Urinary bladder (tissue), 3 donors: ENCODE measurements at regions not wholly inside any gene's neighbourhood (a gene's known extent, or its start where the extent isn't known, plus 50 kb on each side); places are given as distances from the start of the nearest gene placed in this dataset.

Experiments
- DNase-seq: peaks from one replicate; pipeline ENCODE4 v3.0.0-alpha.2; 2015; ENCODE audit errors: extremely low spot score
- H3K27ac ChIP-seq: one replicate; pipeline ENCODE4 v1.5.1; 2013; ENCODE audit warnings: low read depth, mild to moderate bottlenecking, moderate library complexity
- H3K36me3 ChIP-seq: one replicate; pipeline ENCODE4 v1.6.1; 2013; ENCODE audit warnings: mild to moderate bottlenecking, moderate library complexity; ENCODE audit not compliant: insufficient read depth
- H3K4me1 ChIP-seq: one replicate; pipeline ENCODE4 v1.6.1; 2013; ENCODE audit warnings: mild to moderate bottlenecking, moderate library complexity; ENCODE audit not compliant: insufficient read depth
- H3K4me3 ChIP-seq: one replicate; pipeline ENCODE4 v1.5.1; 2013; ENCODE audit warnings: low read depth, low read length
- WGBS: extraction: QIAGEN DNeasy Blood & Tissue Kit; methylation state at CpG from one replicate; pipeline ENCODE4 v1.1.7; 2013; 5-methylcytosine and 5-hydroxymethylcytosine counted together
- donor health status: healthy with polysubstance abuse.
- donor health status: healthy.

DNA sequence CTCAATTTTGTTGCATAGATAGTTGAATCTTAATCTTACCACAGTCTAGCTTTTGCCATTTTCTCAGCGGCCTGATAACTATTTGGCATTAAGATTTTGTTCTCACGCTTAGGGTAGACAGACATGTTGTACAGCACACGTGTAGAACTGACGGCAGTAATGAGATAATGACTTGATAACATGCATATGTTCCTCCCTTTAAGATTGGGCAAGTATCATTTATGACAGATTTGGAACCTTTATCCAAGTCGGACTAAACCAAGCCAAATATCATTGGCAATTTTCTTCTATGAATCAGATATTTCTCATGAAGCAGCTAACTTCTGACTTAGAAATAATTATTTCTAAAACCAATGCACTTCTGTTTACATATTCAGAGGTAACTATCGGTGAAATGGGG is 205.5 kb downstream of the NDFIP2 start:
- Histone ChIP-seq H3K36me3 (no peaks in the 10 kb centered on the region), H3K4me3 (no peak overlapping the region), H3K27ac (no peak overlapping the region), H3K4me1 (no peaks in the 10 kb centered on the region)
- 51% methylated on average over 6 of the region's 6 CpGs for WGBS
- DNase-seq = no peak

GRCh38 chr13:79684371-79684770 is 203.4 kb downstream of the NDFIP2 start:
- H3K4me1 ChIP-seq = no peaks in the 10 kb centered on the region
- H3K27ac ChIP-seq = no peak overlapping the region
- no peak for DNase-seq
- H3K4me3 ChIP-seq = no peak overlapping the region
- no peaks in the 10 kb centered on the region for H3K36me3 ChIP-seq
- WGBS = 93% methylated on average over 3 of the region's 3 CpGs

DNA sequence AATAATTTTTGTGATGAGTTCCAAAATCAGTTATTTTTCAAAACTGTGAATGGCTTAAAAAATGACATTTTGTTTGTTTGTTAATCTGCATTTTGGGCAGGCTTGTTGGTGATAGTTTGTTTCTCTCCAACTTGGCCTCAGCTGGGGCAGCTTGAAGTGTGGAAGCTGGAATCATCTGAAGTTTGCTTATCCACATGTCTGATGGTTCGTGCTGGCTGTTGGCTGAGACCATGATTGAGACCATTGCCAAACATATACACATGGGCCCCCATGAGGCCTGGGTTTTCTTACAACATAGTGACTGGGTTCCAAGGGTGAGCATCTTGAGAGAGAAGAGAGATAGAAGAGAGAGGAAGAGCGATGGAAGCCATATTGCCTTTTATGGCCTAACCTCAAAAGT is 201.2 kb downstream of the NDFIP2 start:
- no peaks in the 10 kb centered on the region for H3K4me1 ChIP-seq
- WGBS = 91% methylated on average over 2 of the region's 2 CpGs
- no peak for DNase-seq

DNA sequence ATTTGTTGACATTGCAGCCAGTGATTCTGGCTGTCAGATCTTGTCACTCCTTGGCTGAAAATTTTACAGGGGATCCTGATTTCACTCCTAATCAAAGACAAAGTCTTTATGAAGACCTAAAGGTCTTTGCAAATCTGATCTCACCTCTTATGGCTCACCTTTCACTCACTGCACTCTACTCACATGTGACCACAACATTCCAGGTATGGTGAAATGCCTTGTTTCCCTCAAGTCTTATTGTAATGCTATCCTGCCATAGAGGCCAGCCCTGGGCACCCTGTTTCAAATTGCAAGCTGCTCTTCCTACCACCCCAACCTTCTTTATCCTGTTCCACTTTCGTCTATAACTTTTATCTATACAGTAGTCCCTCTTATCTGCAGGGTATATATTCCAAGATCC is 200.1 kb downstream of the NDFIP2 start:
- Histone ChIP-seq H3K36me3 (no peaks in the 10 kb centered on the region), H3K4me3 (no peak overlapping the region), H3K27ac (no peak overlapping the region), H3K4me1 (no peaks in the 10 kb centered on the region)
- 85% methylated on average over 1 of the region's 1 CpG for WGBS
- no peak for DNase-seq

More for the DNA sequence above, 201.2 kb downstream of the NDFIP2 start:
- H3K27ac ChIP-seq = no peak overlapping the region
- H3K4me3 ChIP-seq = no peak overlapping the region
- no peaks in the 10 kb centered on the region for H3K36me3 ChIP-seq

GRCh38 chr13:79680485-79680884 is 199.5 kb downstream of the NDFIP2 start:
- no peak for DNase-seq
- H3K4me1 ChIP-seq = no peaks in the 10 kb centered on the region
- no peak overlapping the region for H3K4me3 ChIP-seq
- no peaks in the 10 kb centered on the region for H3K36me3 ChIP-seq
- H3K27ac ChIP-seq = no peak overlapping the region

DNA sequence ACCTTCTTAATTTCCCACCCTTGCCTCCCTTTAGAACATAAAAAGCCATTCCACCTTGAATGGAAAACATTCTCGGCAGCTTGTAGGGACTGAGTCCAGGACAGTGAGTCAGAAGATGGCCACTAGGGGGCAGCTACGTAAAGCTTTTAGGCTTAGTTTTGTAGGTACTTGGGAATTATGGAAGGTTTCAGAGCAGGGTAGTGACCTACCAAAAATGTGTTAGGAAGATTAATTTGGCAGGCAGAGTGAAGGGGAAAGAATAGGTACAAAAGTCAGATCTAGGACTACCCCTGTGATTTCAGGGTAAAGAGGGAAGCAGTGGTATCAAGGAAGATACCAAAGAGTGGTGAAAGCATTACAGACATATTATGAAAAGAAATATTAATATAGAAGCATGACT is 198.4 kb downstream of the NDFIP2 start:
- WGBS = 16% methylated on average over 2 of the region's 2 CpGs
- Histone ChIP-seq H3K4me1 (no peaks in the 10 kb centered on the region), H3K36me3 (no peaks in the 10 kb centered on the region), H3K27ac (no peak overlapping the region), H3K4me3 (no peak overlapping the region)
- DNase-seq = no peak

DNA sequence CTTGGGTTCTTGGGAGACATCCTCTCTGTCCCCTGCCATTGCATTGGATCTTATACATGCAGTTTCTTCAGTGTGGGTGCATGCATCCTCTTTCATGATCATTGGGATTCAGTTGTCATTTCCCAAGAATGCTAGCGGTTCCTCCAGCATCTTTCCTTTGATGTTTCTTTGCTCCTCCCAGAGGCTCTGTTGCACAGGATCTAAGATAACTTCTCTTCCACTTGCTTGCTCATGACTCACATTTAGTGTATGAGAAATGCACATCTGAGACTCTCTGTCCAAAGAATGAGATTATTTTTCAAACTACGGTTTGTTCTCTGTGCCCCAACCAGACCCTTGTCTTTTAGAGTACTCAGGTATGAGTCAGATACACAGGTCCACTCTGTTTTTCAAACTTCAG is 197.1 kb downstream of the NDFIP2 start:
- H3K4me1 ChIP-seq = no peaks in the 10 kb centered on the region
- H3K27ac ChIP-seq = no peak overlapping the region
- H3K4me3 ChIP-seq = no peak overlapping the region
- DNase-seq = no peak
- H3K36me3 ChIP-seq = no peaks in the 10 kb centered on the region
- 81% methylated on average over 2 of the region's 2 CpGs for WGBS

DNA sequence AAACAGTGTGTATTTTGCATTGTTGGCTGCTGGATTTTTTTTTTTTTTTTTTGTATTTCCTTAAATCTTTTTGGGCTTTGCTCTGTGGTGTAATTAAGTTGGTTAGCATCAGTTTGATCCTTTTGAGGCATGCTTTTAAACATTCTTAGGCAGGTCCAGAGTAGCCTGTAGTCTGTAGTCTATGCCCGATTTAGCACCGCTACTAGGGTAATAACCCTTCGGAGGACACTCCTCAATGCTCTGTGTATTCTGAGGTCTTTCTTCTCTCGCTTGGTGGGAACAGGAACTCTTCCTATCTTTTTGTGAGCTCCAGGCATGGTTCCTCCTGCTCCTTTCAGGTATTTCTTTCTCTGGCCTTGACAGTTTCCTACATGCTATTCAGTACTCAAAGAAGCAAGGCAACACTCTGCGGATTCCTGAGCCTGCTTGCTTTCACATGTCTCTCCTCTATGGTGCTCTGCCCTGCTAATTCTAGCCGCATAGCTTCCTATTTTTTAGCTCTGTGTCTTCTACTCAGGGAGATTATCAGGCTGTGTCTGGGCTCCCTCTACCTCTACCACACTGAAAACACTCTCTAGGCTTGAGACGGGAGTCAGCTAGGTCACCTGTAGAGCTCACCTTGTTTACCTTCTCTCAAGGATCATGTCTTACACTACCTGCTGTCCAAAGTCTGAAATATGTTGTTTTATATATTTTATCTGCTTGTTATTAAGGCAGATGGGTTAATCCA is 195.1 kb downstream of the NDFIP2 start:
- H3K36me3 ChIP-seq = no peaks in the 10 kb centered on the region
- no peak for DNase-seq
- 83% methylated on average over 7 of the region's 7 CpGs for WGBS
- H3K4me1 ChIP-seq = no peaks in the 10 kb centered on the region
- H3K4me3 ChIP-seq = no peak overlapping the region
- no peak overlapping the region for H3K27ac ChIP-seq

DNA sequence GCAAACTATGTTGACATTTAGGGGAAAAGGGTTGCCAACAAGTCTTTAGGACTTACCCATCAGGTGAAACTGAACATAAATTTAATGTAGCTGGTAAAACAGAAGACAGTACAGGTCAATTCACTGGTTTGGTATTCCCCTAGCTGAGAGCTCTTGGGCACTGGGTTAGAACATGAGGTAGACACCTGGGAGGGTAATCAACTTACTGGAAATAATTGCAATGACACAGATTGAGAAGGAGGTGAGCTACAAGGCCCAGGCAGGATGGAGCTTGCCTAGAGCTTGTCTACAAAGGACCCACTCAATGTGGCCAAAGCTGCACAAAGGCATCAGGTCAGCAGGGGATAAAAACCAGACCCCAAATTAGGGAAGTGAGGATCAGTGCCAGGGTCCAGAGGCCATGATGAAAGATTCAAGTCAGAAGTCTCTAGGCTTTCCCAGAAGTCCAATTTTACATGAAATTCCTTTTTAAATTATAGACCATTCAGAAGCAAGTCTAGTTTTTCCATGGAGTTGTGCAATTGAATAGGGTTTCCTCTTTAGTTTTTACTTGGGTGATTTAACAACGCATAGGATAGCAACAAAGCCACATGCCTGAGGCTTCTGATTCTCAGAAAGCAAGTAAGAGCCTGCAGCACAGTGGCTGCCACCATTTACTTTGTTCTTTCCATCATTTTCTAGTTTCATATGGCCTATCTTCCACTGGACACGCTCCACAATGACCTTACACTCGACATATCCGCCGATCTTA is 194.0 kb downstream of the NDFIP2 start:
- no peaks in the 10 kb centered on the region for H3K4me1 ChIP-seq
- WGBS = 92% methylated on average over 5 of the region's 5 CpGs
- no peaks in the 10 kb centered on the region for H3K36me3 ChIP-seq
- H3K27ac ChIP-seq = no peak overlapping the region
- no peak for DNase-seq
- no peak overlapping the region for H3K4me3 ChIP-seq

GRCh38 chr13:79673993-79674377 is 193.0 kb downstream of the NDFIP2 start:
- 80% methylated on average over 1 of the region's 1 CpG for WGBS
- H3K27ac ChIP-seq = no peak overlapping the region
- no peaks in the 10 kb centered on the region for H3K4me1 ChIP-seq
- DNase-seq = no peak
- H3K36me3 ChIP-seq = no peaks in the 10 kb centered on the region
- no peak overlapping the region for H3K4me3 ChIP-seq

DNA sequence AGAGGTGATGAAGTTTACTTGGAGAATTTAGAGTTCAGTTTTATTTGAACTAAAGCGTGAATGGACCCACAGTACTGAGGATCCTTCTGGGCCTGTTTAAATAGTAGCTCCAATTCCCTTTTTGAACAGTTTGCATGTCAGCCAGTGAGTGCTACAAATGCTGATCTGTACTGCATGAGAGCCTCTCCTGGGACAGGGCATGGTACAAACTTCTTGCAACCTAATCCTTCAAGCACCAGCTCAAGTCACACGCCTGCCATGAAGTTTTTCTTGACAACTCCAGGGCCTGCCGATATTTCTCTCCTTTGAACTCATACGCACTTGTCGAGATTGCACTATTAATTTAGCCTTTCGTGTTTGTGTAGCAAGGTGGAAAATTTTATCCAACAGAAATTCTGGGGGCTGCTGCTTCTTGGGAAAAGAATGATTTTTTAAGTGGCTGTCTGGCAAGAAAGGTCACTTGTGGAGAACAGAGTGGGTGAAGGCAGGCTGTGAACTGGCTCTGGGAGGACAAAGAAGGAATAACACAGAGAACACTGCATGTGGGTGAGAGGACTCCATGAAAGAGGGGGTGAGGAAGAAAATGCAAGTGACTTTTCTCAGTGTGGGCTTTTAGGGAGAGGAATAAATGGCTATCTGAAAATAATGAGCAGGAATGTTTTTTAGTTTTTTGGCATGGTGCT is 192.5 kb downstream of the NDFIP2 start:
- H3K4me3 ChIP-seq = no peak overlapping the region

DNA sequence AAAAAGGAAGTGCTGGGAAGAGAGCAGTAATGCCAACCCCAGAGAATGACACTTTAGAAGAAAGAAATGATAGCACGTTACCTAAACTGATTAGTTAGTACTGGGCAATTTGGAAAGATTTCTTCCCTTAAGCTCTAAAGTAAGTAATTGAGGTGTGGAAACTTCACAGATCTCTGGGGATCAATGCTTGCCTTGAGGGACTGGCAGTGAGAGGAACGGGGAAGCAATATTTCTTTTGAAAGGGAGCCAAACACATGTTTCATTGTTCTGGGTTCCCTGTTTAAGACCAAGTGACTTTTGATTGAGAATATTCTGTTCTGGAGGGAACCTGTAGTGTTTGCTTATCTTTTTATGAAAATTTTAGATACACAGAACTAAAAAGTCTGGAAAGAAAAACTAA is 190.5 kb downstream of the NDFIP2 start:
- H3K36me3 ChIP-seq = no peaks in the 10 kb centered on the region
- WGBS = 71% methylated on average over 2 of the region's 2 CpGs
- H3K4me1 ChIP-seq = no peaks in the 10 kb centered on the region
- H3K27ac ChIP-seq = no peak overlapping the region
- H3K4me3 ChIP-seq = no peak overlapping the region
- DNase-seq = no peak

More for the DNA sequence above, 192.5 kb downstream of the NDFIP2 start:
- 83% methylated on average over 6 of the region's 6 CpGs for WGBS
- no peak overlapping the region for H3K27ac ChIP-seq
- no peak for DNase-seq
- H3K36me3 ChIP-seq = no peaks in the 10 kb centered on the region
- H3K4me1 ChIP-seq = no peaks in the 10 kb centered on the region

DNA sequence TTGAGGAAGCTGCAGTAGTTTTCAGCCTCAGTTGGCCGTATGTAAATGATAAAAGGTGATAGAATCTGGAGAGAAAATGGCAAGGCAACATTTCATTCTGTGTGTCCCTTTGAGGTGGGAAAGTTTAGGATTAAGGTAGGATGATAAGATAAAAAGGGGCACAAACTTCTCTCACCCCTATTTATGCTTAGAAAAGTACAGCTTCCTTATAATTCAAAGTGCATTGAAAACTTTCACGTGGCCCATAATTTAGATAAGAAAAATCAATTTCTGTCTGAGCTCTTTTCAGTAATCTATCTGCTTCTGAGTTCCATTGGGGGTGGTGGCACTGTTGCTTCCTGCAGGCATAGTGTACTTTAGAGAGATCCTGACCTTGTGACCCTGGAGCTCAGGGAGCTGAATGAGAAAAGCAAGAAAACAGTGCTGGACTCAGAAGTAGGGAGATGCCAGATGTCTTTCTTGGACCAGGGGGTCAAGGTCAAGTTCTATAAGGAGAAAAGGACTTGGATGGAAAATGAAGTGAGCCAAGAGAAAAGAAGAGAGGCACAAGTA is 187.3 kb downstream of the NDFIP2 start:
- 68% methylated on average over 2 of the region's 2 CpGs for WGBS
- no peak overlapping the region for H3K27ac ChIP-seq
- no peak for DNase-seq

GRCh38 chr13:79667771-79668170 is 186.8 kb downstream of the NDFIP2 start:
- no peaks in the 10 kb centered on the region for H3K36me3 ChIP-seq
- no peak overlapping the region for H3K4me3 ChIP-seq
- 86% methylated on average over 2 of the region's 2 CpGs for WGBS
- H3K4me1 ChIP-seq = no peaks in the 10 kb centered on the region
- DNase-seq = no peak
- H3K27ac ChIP-seq = no peak overlapping the region

More for the DNA sequence above, 187.3 kb downstream of the NDFIP2 start:
- Histone ChIP-seq H3K36me3 (no peaks in the 10 kb centered on the region), H3K4me1 (no peaks in the 10 kb centered on the region), H3K4me3 (no peak overlapping the region)
